Breast epithelium (tissue), 3 donors: ENCODE measurements at regions not wholly inside any gene's neighbourhood (a gene's known extent, or its start where the extent isn't known, plus 50 kb on each side); places are given as distances from the start of the nearest gene placed in this dataset.

Experiments used
- POLR2A ChIP-seq: fragments of 450-650 bp; IDR thresholded peaks from one replicate; pipeline ENCODE4 v1.6.1; 2016; ENCODE audit warnings: antibody characterized with exemption, mild to moderate bottlenecking, moderate library complexity
- TF ChIP-seq, protein P1 (sequence below), 3 donors: fragments of 450-650 bp; IDR thresholded peaks; one replicate each; pipeline ENCODE4 v1.5.1; 2016 to 2017; ENCODE audit warnings: antibody characterized with exemption in 3 of 3, mild to moderate bottlenecking in 3 of 3, moderate library complexity in 3 of 3

DNA sequence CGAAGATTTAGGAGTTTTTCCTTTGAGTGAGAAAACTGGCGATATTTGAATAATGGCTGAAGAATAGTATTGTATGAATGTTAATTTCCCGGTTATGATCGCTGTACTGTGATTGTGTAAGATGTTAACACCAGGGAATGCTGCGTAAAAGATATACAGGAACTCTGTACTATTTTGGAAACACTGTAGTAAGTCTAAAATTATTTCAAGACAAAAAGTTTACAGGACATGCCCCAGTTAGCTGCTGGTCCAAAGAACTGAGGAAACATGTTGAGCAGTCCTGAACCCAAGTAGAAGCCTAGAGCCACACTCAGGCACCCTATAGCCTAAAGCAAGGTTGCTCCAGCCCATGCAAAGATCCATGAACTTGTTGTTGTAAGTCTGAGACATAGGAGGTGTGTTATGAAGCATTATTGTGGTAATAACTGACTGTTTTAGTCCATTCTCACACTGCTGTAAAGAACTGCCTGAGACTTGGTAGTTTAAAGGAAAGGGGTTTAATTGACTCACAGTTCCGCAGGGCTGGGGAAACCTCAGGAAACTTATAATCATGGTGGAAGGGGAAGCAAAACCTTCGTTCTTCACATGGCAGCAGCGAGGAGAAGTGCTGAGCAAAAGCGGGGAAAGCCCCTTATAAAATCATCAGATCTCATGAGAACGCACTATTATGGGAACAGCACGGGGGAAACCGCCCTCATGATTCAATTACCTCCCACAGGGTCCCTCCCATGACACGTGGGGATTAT is 99.8 kb upstream of the RESF1 start:
- TF ChIP-seq, protein P1, sequence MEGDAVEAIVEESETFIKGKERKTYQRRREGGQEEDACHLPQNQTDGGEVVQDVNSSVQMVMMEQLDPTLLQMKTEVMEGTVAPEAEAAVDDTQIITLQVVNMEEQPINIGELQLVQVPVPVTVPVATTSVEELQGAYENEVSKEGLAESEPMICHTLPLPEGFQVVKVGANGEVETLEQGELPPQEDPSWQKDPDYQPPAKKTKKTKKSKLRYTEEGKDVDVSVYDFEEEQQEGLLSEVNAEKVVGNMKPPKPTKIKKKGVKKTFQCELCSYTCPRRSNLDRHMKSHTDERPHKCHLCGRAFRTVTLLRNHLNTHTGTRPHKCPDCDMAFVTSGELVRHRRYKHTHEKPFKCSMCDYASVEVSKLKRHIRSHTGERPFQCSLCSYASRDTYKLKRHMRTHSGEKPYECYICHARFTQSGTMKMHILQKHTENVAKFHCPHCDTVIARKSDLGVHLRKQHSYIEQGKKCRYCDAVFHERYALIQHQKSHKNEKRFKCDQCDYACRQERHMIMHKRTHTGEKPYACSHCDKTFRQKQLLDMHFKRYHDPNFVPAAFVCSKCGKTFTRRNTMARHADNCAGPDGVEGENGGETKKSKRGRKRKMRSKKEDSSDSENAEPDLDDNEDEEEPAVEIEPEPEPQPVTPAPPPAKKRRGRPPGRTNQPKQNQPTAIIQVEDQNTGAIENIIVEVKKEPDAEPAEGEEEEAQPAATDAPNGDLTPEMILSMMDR (IDR thresholded peaks at IDR 0.05), result no peak
- no peak for TF ChIP-seq POLR2A
